Activated CD4-positive, alpha-beta T cell treated with anti-CD3 and anti-CD28 coated beads for 24 hours (primary cell): ENCODE measurements at regions not wholly inside any gene's neighbourhood (a gene's known extent, or its start where the extent isn't known, plus 50 kb on each side); places are given as distances from the start of the nearest gene placed in this dataset.

Source experiments
- DNase-seq, 2 donors: peaks; one replicate each; pipeline ENCODE4 v3.0.0-alpha.2; 2020; ENCODE audit warnings: low read depth in 2 of 2

GRCh38 chr5:115072266-115073064 lies 97.2 kb downstream of the TRIM36 start:
- no peak for DNase-seq

GRCh38 chr5:115070737-115071136 lies 99.0 kb downstream of the TRIM36 start:
- no peak for DNase-seq

- DNase-seq = no peak
Observed at GRCh38 chr5:115069087-115069968, 100.4 kb downstream of the TRIM36 start.

- peak in 1 of 2 donors; percentile 1 for DNase-seq
Observed at GRCh38 chr5:115068239-115069086, 101.2 kb downstream of the TRIM36 start.

- DNase-seq = no peak
Observed at GRCh38 chr5:115064380-115064779, 105.3 kb downstream of the TRIM36 start.

GRCh38 chr5:115054387-115054951 lies 115.2 kb downstream of the TRIM36 start:
- DNase-seq = no peak

GRCh38 chr5:115052948-115053347 lies 116.8 kb downstream of the TRIM36 start:
- DNase-seq = no peak

- DNase-seq = no peak
Observed at GRCh38 chr5:115050866-115051265, 118.8 kb downstream of the TRIM36 start.

- no peak for DNase-seq
Observed at GRCh38 chr5:115033861-115034260, 135.8 kb downstream of the TRIM36 start.

GRCh38 chr5:115028557-115028956 lies 141.2 kb downstream of the TRIM36 start:
- no peak for DNase-seq

GRCh38 chr5:115024922-115025321 lies 144.8 kb downstream of the TRIM36 start:
- DNase-seq = no peak

GRCh38 chr5:115022303-115022702 lies 147.4 kb downstream of the TRIM36 start:
- DNase-seq = no peak

- DNase-seq = no peak
Observed at GRCh38 chr5:115016646-115017045, 153.1 kb downstream of the TRIM36 start.

- DNase-seq = no peak
Observed at GRCh38 chr5:114999176-114999575, 170.5 kb downstream of the TRIM36 start.

GRCh38 chr5:114989512-114989911 lies 180.2 kb downstream of the TRIM36 start:
- DNase-seq = no peak

GRCh38 chr5:114988096-114988495 lies 181.6 kb downstream of the TRIM36 start:
- no peak for DNase-seq

GRCh38 chr5:114984796-114985195 lies 184.9 kb downstream of the TRIM36 start:
- DNase-seq = no peak

GRCh38 chr5:114981111-114981510 lies 188.6 kb downstream of the TRIM36 start:
- no peak for DNase-seq

- DNase-seq = no peak
Observed at GRCh38 chr5:114977979-114978573, 191.6 kb downstream of the TRIM36 start.

GRCh38 chr5:114969482-114969881 lies 200.2 kb downstream of the TRIM36 start:
- DNase-seq = no peak

- no peak for DNase-seq
Observed at GRCh38 chr5:114957384-114957783, 212.3 kb downstream of the TRIM36 start.
